GM12872 (cell line): ENCODE measurements at regions not wholly inside any gene's neighbourhood (a gene's known extent, or its start where the extent isn't known, plus 50 kb on each side); places are given as distances from the start of the nearest gene placed in this dataset.

Experiments used
- TF ChIP-seq, protein P1 (sequence below): IDR thresholded peaks from 3 replicates; pipeline ENCODE4 v1.5.1; 2011; ENCODE audit warnings: low read depth, mild to moderate bottlenecking, low read length, moderate library complexity; ENCODE audit not compliant: insufficient read depth

DNA sequence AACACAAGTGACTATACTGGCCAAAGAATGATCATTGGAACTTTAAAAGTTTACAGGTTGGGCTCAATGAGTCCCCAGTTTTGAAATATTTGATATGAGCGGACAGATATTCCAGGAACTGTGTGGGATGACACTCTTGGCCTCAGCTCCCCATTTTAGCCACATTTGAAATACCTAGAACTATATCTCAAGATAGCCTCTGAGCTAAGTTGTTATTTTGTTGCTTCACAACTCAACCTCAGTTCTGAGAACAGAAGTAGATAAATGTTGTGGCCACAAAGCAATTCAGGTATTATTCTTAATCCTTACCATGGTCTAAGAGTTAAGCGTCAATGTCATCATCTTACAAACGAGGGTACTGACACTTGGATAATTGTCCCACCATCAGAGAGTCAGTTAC, 172.2 kb upstream of the SETBP1 start:
- TF ChIP-seq, protein P1, sequence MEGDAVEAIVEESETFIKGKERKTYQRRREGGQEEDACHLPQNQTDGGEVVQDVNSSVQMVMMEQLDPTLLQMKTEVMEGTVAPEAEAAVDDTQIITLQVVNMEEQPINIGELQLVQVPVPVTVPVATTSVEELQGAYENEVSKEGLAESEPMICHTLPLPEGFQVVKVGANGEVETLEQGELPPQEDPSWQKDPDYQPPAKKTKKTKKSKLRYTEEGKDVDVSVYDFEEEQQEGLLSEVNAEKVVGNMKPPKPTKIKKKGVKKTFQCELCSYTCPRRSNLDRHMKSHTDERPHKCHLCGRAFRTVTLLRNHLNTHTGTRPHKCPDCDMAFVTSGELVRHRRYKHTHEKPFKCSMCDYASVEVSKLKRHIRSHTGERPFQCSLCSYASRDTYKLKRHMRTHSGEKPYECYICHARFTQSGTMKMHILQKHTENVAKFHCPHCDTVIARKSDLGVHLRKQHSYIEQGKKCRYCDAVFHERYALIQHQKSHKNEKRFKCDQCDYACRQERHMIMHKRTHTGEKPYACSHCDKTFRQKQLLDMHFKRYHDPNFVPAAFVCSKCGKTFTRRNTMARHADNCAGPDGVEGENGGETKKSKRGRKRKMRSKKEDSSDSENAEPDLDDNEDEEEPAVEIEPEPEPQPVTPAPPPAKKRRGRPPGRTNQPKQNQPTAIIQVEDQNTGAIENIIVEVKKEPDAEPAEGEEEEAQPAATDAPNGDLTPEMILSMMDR: no peak

DNA sequence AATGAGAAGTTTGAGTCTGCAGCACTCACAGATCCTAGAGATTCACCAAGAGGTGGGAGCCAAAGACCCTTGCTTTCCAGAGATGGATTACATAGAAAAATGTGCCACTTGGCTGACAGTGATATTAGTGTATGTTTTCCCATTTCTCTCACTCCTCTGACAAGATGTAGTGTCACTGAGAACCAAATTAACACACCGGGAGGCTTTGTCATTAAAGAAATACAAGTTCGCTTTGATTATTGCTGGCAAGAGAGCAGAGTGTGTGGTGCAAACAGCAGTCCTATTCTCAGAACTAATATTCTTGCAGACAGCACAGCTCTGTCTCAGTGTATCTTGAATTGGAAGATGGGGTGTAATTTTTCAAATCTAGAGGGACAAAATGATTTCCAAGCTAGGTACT, 171.6 kb upstream of the SETBP1 start:
- TF ChIP-seq, protein P1: no peak

DNA sequence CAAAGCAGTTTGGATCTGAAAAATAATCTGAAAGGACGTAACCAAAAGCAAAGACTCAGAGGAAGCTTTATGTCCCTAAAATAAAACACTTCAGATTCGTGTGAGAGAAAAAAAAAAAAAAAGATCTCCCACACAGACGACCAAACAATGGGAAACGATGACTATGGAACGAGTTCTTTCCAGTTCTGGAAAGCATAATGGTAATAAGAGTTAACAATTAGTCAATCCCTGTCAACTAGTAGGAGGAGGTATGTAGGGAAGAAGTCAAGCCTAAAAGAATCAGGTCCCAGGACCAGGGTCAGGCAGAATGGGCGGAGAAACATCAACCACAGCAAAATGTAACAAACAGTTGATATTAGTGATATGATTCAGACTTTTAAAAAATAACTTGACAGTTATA, 170.3 kb upstream of the SETBP1 start:
- TF ChIP-seq, protein P1: no peak

DNA sequence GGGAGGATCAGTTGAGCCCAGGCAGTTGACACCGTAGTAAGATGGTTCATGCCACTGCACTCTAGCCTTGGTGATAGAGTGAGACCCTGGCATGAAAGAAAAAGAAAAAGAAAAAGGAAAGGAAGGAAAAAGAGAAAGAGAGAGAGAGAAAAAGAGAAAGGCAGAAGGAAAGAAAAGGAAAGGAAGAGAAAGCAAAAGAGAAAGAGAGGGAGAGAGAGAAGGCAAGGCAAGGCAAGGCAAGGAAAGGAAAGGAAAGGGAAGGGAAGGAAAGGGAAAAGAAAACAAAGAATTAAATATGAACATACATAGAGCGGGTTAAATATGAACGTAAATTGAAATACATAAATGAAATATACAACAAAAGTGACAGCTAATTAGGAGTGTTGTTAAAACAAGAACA, 167.5 kb upstream of the SETBP1 start:
- TF ChIP-seq, protein P1: no peak

DNA sequence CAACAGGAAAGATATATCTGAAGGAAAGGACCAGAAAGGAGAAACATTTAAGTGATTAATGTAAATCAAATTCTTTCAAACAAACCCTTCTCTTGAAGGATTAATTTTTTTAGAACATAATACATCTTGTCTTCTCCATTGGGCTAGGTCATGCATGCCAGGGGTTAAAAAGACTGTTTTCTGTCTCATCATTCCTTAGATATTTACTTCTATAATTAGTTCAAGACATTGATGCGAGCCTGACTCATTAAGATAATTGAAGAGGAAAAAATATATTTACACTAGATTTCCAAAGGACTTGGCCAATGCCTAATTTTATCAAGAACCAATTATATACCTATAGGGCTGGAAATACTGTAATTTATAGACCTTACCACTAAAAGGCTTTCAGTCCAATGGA, 166.6 kb upstream of the SETBP1 start:
- TF ChIP-seq, protein P1: no peak

DNA sequence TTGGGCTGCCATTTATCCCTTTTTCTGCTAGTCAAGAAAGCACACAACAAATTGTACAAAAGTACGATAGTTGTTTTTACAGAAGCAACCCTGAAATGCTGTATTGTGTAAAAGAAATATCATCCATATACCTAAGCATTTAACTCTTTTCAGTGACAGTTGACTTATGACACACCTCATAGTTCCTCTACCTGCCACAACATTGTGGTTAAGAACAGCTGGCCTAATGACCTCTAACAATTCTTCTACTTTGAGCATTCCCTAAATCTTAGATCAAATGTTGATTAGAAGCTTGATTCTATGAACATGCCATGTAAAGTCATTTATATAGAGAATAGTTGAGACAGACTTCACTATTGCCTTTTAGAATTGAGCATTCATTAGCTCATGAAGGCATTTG, 165.9 kb upstream of the SETBP1 start:
- TF ChIP-seq, protein P1: no peak

DNA sequence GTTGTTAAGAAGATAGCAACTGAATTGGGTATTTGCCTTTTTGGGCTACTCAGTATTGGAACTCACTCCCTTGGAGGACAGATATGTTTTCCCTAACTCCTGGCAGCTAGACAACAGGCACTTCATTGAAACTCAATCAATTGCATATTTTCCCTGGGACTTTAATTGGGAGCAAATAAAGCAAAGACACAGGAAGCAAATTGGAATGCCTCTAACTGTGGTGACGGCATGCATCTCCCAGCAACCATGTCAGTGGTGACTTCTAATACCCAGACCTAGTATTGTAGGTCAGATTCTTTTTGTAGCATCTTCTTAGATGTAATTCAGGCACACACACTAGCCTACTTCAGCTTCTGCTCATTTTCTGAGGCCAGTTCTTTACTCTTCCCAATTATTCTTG, 164.2 kb upstream of the SETBP1 start:
- TF ChIP-seq, protein P1: no peak

DNA sequence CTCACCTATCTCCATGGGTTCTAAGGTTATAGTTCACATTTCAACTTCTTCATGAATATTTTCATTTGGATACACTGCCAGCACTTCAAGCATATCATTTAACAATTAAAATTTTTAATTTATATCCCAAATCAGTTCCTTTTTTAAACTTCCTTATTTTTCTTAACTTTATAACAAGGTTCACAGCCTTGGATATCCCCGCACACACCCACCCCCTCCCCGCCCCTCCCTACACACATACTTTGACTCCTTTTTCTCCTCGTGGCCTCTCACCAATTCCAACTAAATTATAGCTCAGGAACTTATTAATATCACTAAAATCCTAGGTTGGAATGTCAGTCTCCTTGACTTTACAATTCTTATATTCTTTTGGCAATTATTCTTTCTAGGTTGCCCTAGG, 163.6 kb upstream of the SETBP1 start:
- TF ChIP-seq, protein P1: no peak
